ENCODE measurements at regions not wholly inside any gene's neighbourhood (a gene's known extent, or its start where the extent isn't known, plus 50 kb on each side); places are given as distances from the start of the nearest gene placed in this dataset.

DNA sequence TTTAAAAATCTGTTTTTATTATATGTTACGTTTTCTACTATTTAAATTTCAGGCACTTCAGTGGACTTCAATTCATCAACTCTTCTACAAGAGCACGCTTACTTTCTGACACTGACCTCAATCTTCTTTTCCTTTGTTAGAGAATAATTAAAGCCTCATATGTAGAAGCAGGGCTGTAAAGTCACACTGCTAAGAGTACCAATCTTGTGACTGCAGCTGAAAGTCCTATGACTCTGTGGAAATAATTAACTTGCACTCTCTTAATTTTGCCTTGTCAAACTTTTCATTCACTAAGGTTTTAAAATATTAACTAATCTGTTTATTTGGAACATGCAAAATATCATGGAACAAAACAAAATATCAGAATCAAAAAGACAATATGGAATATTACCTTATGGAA, 498.1 kb downstream of the PCDH10 start:
- no peak for TF ChIP-seq GABPB1 (CRISPR knock-in tag; IDR thresholded peaks at IDR 0.05)
- TF ChIP-seq, protein P1, sequence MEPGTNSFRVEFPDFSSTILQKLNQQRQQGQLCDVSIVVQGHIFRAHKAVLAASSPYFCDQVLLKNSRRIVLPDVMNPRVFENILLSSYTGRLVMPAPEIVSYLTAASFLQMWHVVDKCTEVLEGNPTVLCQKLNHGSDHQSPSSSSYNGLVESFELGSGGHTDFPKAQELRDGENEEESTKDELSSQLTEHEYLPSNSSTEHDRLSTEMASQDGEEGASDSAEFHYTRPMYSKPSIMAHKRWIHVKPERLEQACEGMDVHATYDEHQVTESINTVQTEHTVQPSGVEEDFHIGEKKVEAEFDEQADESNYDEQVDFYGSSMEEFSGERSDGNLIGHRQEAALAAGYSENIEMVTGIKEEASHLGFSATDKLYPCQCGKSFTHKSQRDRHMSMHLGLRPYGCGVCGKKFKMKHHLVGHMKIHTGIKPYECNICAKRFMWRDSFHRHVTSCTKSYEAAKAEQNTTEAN (CRISPR knock-in tag; IDR thresholded peaks at IDR 0.05): no peak
- TF ChIP-seq, protein P2, sequence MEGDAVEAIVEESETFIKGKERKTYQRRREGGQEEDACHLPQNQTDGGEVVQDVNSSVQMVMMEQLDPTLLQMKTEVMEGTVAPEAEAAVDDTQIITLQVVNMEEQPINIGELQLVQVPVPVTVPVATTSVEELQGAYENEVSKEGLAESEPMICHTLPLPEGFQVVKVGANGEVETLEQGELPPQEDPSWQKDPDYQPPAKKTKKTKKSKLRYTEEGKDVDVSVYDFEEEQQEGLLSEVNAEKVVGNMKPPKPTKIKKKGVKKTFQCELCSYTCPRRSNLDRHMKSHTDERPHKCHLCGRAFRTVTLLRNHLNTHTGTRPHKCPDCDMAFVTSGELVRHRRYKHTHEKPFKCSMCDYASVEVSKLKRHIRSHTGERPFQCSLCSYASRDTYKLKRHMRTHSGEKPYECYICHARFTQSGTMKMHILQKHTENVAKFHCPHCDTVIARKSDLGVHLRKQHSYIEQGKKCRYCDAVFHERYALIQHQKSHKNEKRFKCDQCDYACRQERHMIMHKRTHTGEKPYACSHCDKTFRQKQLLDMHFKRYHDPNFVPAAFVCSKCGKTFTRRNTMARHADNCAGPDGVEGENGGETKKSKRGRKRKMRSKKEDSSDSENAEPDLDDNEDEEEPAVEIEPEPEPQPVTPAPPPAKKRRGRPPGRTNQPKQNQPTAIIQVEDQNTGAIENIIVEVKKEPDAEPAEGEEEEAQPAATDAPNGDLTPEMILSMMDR (IDR thresholded peaks at IDR 0.05): no peak
- TF ChIP-seq, protein P3, sequence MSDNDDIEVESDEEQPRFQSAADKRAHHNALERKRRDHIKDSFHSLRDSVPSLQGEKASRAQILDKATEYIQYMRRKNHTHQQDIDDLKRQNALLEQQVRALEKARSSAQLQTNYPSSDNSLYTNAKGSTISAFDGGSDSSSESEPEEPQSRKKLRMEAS (CRISPR knock-in tag; IDR thresholded peaks at IDR 0.05): no peak
- TF ChIP-seq, protein P4, sequence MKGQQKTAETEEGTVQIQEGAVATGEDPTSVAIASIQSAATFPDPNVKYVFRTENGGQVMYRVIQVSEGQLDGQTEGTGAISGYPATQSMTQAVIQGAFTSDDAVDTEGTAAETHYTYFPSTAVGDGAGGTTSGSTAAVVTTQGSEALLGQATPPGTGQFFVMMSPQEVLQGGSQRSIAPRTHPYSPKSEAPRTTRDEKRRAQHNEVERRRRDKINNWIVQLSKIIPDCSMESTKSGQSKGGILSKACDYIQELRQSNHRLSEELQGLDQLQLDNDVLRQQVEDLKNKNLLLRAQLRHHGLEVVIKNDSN (CRISPR knock-in tag; IDR thresholded peaks at IDR 0.05): no peak
- TF ChIP-seq ELF4 (CRISPR knock-in tag; IDR thresholded peaks at IDR 0.05; ENCODE audit: low read depth): no peak
- TF ChIP-seq, protein P5, sequence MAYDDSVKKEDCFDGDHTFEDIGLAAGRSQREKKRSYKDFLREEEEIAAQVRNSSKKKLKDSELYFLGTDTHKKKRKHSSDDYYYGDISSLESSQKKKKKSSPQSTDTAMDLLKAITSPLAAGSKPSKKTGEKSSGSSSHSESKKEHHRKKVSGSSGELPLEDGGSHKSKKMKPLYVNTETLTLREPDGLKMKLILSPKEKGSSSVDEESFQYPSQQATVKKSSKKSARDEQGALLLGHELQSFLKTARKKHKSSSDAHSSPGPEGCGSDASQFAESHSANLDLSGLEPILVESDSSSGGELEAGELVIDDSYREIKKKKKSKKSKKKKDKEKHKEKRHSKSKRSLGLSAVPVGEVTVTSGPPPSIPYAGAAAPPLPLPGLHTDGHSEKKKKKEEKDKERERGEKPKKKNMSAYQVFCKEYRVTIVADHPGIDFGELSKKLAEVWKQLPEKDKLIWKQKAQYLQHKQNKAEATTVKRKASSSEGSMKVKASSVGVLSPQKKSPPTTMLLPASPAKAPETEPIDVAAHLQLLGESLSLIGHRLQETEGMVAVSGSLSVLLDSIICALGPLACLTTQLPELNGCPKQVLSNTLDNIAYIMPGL (CRISPR knock-in tag; IDR thresholded peaks at IDR 0.05): no peak
- no peak for TF ChIP-seq RELA (CRISPR knock-in tag; IDR thresholded peaks at IDR 0.05; ENCODE audit: borderline replicate concordance)
- TF ChIP-seq, protein P6, sequence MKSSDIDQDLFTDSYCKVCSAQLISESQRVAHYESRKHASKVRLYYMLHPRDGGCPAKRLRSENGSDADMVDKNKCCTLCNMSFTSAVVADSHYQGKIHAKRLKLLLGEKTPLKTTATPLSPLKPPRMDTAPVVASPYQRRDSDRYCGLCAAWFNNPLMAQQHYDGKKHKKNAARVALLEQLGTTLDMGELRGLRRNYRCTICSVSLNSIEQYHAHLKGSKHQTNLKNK (CRISPR knock-in tag; IDR thresholded peaks at IDR 0.05): no peak
- TF ChIP-seq, protein P7, sequence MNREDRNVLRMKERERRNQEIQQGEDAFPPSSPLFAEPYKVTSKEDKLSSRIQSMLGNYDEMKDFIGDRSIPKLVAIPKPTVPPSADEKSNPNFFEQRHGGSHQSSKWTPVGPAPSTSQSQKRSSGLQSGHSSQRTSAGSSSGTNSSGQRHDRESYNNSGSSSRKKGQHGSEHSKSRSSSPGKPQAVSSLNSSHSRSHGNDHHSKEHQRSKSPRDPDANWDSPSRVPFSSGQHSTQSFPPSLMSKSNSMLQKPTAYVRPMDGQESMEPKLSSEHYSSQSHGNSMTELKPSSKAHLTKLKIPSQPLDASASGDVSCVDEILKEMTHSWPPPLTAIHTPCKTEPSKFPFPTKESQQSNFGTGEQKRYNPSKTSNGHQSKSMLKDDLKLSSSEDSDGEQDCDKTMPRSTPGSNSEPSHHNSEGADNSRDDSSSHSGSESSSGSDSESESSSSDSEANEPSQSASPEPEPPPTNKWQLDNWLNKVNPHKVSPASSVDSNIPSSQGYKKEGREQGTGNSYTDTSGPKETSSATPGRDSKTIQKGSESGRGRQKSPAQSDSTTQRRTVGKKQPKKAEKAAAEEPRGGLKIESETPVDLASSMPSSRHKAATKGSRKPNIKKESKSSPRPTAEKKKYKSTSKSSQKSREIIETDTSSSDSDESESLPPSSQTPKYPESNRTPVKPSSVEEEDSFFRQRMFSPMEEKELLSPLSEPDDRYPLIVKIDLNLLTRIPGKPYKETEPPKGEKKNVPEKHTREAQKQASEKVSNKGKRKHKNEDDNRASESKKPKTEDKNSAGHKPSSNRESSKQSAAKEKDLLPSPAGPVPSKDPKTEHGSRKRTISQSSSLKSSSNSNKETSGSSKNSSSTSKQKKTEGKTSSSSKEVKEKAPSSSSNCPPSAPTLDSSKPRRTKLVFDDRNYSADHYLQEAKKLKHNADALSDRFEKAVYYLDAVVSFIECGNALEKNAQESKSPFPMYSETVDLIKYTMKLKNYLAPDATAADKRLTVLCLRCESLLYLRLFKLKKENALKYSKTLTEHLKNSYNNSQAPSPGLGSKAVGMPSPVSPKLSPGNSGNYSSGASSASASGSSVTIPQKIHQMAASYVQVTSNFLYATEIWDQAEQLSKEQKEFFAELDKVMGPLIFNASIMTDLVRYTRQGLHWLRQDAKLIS (CRISPR knock-in tag; IDR thresholded peaks at IDR 0.05; ENCODE audit: borderline replicate concordance): no peak
- TF ChIP-seq, protein P8, sequence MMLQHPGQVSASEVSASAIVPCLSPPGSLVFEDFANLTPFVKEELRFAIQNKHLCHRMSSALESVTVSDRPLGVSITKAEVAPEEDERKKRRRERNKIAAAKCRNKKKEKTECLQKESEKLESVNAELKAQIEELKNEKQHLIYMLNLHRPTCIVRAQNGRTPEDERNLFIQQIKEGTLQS (CRISPR knock-in tag; conservative IDR thresholded peaks at IDR 0.05): no peak
- no peak for TF ChIP-seq ZBTB21 (CRISPR knock-in tag; IDR thresholded peaks at IDR 0.05; ENCODE audit: borderline replicate concordance)
- TF ChIP-seq, protein P9, sequence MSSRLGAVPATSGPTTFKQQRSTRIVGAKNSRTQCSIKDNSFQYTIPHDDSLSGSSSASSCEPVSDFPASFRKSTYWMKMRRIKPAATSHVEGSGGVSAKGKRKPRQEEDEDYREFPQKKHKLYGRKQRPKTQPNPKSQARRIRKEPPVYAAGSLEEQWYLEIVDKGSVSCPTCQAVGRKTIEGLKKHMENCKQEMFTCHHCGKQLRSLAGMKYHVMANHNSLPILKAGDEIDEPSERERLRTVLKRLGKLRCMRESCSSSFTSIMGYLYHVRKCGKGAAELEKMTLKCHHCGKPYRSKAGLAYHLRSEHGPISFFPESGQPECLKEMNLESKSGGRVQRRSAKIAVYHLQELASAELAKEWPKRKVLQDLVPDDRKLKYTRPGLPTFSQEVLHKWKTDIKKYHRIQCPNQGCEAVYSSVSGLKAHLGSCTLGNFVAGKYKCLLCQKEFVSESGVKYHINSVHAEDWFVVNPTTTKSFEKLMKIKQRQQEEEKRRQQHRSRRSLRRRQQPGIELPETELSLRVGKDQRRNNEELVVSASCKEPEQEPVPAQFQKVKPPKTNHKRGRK (CRISPR knock-in tag; IDR thresholded peaks at IDR 0.05; ENCODE audit: borderline replicate concordance): no peak
- TF ChIP-seq FOXJ3 (CRISPR knock-in tag; IDR thresholded peaks at IDR 0.05; ENCODE audit: borderline replicate concordance): no peak

All from WTC11 (cell line).